CD4-positive, CD25-positive, alpha-beta regulatory T cell (primary cell): ENCODE measurements at regions not wholly inside any gene's neighbourhood (a gene's known extent, or its start where the extent isn't known, plus 50 kb on each side); places are given as distances from the start of the nearest gene placed in this dataset.

Experiments
- ATAC-seq, 2 donors: fragments of 150-1000 bp; cut with Tn5 transposase; one replicate each; pipeline ENCODE4 v1.10.0; 2021; ENCODE audit warnings: low read depth in 2 of 2, moderate number of reproducible peaks in 2 of 2, moderate library complexity in 1 of 2
- DNase-seq, 3 donors: peaks; one replicate each; pipeline versions ENCODE4 v3.0.0 to v3.0.0-alpha.2; 2012 to 2022; ENCODE audit warnings: mixed read lengths in 1 of 3
- H3K27ac ChIP-seq: one replicate; pipeline ENCODE4 v1.7.0; 2013; ENCODE audit warnings: mild to moderate bottlenecking, low read length; ENCODE audit not compliant: insufficient read depth, poor library complexity, severe bottlenecking
- H3K27me3 ChIP-seq: one replicate; pipeline ENCODE4 v1.7.0; 2013; ENCODE audit warnings: low read length; ENCODE audit not compliant: control insufficient read depth, insufficient read depth
- H3K36me3 ChIP-seq: one replicate; pipeline ENCODE4 v1.7.0; 2013; ENCODE audit warnings: mild to moderate bottlenecking, low read length, moderate library complexity; ENCODE audit not compliant: control insufficient read depth, insufficient read depth
- H3K4me1 ChIP-seq: 2 replicates; pipeline ENCODE4 v1.7.0; 2013; ENCODE audit warnings: mild to moderate bottlenecking, low read length; ENCODE audit not compliant: insufficient read depth, control insufficient read depth, poor library complexity, severe bottlenecking
- H3K4me3 ChIP-seq: one replicate; pipeline ENCODE4 v1.7.0; 2013; ENCODE audit warnings: low read depth, mild to moderate bottlenecking, low read length, moderate library complexity
- H3K9me3 ChIP-seq, 2 experiments: 1 replicate in 1 of 2; 2 replicates in 1 of 2; pipeline ENCODE4 v1.7.0; 2013; ENCODE audit warnings: low read length in 2 of 2, mild to moderate bottlenecking in 1 of 2, moderate library complexity in 1 of 2; ENCODE audit not compliant: control insufficient read depth in 2 of 2
- H3K27ac Mint-ChIP-seq, 3 donors: one replicate each; pipeline ENCODE4 v1.8.0; 2020 to 2022; ENCODE audit warnings: mild to moderate bottlenecking in 3 of 3, mixed read lengths in 3 of 3, moderate library complexity in 2 of 3
- H3K27me3 Mint-ChIP-seq: one replicate; pipeline ENCODE4 v1.8.0; 2022; ENCODE audit warnings: mild to moderate bottlenecking, mixed read lengths
- H3K36me3 Mint-ChIP-seq: one replicate; pipeline ENCODE4 v1.8.0; 2020; ENCODE audit warnings: mixed read lengths
- H3K4me1 Mint-ChIP-seq, 4 donors: one replicate each; pipeline ENCODE4 v1.8.0; 2020 to 2022; ENCODE audit warnings: mixed read lengths in 4 of 4, mild to moderate bottlenecking in 1 of 4
- H3K4me3 Mint-ChIP-seq, 4 donors: one replicate each; pipeline ENCODE4 v1.8.0; 2020 to 2022; ENCODE audit warnings: mild to moderate bottlenecking in 4 of 4, mixed read lengths in 4 of 4, moderate library complexity in 3 of 4
- H3K9me3 Mint-ChIP-seq, 7 donors: one replicate each; pipeline ENCODE4 v1.8.0; 2020 to 2022; ENCODE audit warnings: mixed read lengths in 7 of 7, mild to moderate bottlenecking in 3 of 7, moderate library complexity in 2 of 7

GRCh38 chr6:106844930-106845329 is 129.6 kb downstream of the CD24 start:
- Mint-ChIP-seq H3K4me1 (no peaks in the 10 kb centered on the region), H3K9me3 (peaks cover 0 to 2% (median 0%) of the 10 kb centered on the region in 7 donors), H3K27me3 (peaks cover 52% of the 10 kb centered on the region), H3K4me3 (no peak overlapping the region), H3K36me3 (no peaks in the 10 kb centered on the region), H3K27ac (no peak overlapping the region)
- no peak for ATAC-seq
- Histone ChIP-seq H3K9me3 (no peaks in the 10 kb centered on the region), H3K36me3 (no peaks in the 10 kb centered on the region), H3K4me1 (no peaks in the 10 kb centered on the region), H3K27ac (no peak overlapping the region), H3K27me3 (peaks cover 3% of the 10 kb centered on the region), H3K4me3 (no peak overlapping the region)
- no peak for DNase-seq

DNA sequence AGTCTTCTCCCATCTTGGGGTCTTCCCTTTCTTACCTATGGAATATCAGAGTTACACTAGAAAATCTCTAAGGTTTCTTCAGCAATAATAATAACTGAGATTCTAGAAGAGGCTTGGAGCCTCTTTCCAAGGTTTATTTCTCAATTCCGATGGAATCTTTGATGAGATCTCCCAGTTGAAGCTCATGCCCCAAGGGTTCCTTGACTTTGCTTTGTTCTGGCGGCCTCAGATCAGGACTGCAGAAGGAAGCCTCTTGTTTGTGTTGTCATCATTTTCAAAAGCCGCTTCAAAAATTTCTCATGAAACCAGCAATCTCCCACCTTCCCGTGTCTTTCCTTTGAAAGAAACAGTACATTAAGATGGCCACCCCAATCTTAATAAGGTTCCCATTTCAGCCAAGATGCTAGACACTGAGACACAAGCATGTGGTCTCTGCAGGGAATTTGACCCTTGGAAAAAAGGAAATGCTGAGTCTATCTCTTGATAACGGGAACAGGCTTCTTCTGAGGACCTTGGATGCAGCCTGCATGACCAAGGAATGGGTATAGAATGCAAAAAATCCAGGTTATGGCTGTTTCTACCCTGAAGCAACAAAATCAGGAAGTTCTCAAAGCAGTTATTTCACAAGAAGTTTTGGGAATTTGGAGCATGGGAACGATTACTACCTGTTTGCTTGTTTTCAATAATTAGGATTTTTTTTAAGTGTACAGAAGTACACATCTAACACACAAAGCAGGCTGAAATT is 141.6 kb downstream of the CD24 start:
- Mint-ChIP-seq H3K36me3 (no peaks in the 10 kb centered on the region), H3K4me3 (no peak overlapping the region), H3K27me3 (peaks cover 38% of the 10 kb centered on the region), H3K9me3 (peaks cover 0 to 2% (median 0%) of the 10 kb centered on the region in 7 donors), H3K4me1 (no peaks in the 10 kb centered on the region), H3K27ac (no peak overlapping the region)
- Histone ChIP-seq H3K27ac (no peak overlapping the region), H3K4me1 (no peaks in the 10 kb centered on the region), H3K27me3 (peaks cover 6% of the 10 kb centered on the region), H3K36me3 (no peaks in the 10 kb centered on the region), H3K4me3 (no peak overlapping the region), H3K9me3 (no peaks in the 10 kb centered on the region)
- DNase-seq (no peak), ATAC-seq (no peak)

GRCh38 chr6:106830930-106831329 is 143.6 kb downstream of the CD24 start:
- Mint-ChIP-seq H3K9me3 (peaks cover 0 to 3% (median 0%) of the 10 kb centered on the region in 7 donors), H3K27me3 (peaks cover 28% of the 10 kb centered on the region), H3K4me3 (no peak overlapping the region), H3K4me1 (no peaks in the 10 kb centered on the region), H3K36me3 (no peaks in the 10 kb centered on the region), H3K27ac (no peak overlapping the region)
- no peaks in the 10 kb centered on the region for H3K4me1 ChIP-seq
- no peak overlapping the region for H3K27ac ChIP-seq
- no peaks in the 10 kb centered on the region for H3K9me3 ChIP-seq
- H3K27me3 ChIP-seq: peaks cover 3% of the 10 kb centered on the region
- no peak overlapping the region for H3K4me3 ChIP-seq
- no peaks in the 10 kb centered on the region for H3K36me3 ChIP-seq
- no peak for DNase-seq
- no peak for ATAC-seq

DNA sequence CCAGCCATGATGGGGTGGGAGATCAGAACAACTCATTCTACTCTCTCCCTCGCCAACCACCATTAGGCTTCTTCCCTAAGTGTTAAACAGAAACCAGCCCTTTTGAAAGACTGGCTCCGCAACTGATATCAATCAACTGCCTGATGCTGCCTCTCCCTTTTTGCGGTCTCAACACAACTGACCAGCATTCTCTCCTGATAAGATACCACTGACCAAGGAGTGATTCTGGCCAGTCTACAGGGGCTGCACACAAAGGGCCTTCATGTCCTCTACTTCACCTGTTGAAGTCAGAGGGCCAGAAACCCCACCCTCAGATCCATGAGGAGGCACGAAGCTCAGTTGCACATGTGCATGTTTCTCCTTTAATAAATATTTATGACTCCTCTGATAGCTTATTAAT is 145.1 kb downstream of the CD24 start:
- H3K4me3 Mint-ChIP-seq: no peak overlapping the region
- Histone ChIP-seq H3K9me3 (no peaks in the 10 kb centered on the region), H3K27ac (no peak overlapping the region), H3K36me3 (no peaks in the 10 kb centered on the region), H3K4me1 (no peaks in the 10 kb centered on the region), H3K27me3 (peaks cover 3% of the 10 kb centered on the region), H3K4me3 (no peak overlapping the region)
- DNase-seq: no peak
- H3K4me1 Mint-ChIP-seq: no peaks in the 10 kb centered on the region
- H3K9me3 Mint-ChIP-seq: peaks cover 0 to 3% (median 0%) of the 10 kb centered on the region in 7 donors
- H3K36me3 Mint-ChIP-seq: no peaks in the 10 kb centered on the region
- H3K27ac Mint-ChIP-seq: no peak overlapping the region
- peaks cover 17% of the 10 kb centered on the region for H3K27me3 Mint-ChIP-seq
- ATAC-seq: no peak

DNA sequence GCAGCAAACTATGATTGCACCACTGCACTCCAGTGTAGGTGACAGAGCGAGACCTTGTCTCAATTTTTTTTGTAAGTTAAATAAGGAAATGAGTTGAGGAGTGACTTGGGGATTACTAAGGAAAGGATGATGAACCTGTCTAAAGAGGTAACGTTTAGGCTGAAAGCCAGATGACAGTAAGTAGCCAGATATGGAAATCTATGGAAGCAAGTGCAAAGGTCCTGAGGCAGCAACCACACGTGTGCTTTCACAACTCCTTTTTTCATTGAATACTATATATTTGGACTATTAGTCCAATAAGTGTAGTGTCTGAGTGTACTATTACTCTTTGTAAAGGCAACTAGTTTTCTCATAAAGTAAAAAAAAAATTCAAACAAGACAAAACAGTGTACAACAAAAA is 147.4 kb downstream of the CD24 start:
- Mint-ChIP-seq H3K4me3 (no peak overlapping the region), H3K27me3 (peaks cover 17% of the 10 kb centered on the region), H3K36me3 (no peaks in the 10 kb centered on the region), H3K27ac (no peak overlapping the region), H3K9me3 (peaks cover 0 to 3% (median 0%) of the 10 kb centered on the region in 7 donors), H3K4me1 (no peaks in the 10 kb centered on the region)
- no peaks in the 10 kb centered on the region for H3K9me3 ChIP-seq
- no peaks in the 10 kb centered on the region for H3K27me3 ChIP-seq
- H3K4me3 ChIP-seq: no peak overlapping the region
- H3K36me3 ChIP-seq: no peaks in the 10 kb centered on the region
- ATAC-seq (no peak), DNase-seq (no peak)
- H3K4me1 ChIP-seq: no peaks in the 10 kb centered on the region
- H3K27ac ChIP-seq: no peak overlapping the region

DNA sequence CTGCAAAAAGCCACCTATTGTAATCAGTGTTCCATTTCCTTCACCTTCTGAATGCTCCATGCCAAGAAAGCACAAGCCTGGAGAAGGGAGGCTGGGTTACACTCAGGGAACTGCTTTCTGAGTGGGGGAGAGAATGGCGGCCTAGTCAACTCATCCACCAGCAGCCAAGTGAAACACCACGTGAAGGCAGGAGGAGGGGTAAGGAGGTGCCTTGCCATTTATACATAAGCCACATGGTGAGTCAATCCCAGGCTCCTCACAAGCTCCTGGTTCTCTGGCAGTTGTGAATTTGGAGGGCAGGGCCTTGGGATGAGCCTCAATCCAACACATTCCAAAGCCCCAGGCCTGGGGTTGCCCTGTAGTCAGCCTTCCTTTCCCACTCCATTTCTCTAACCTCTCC is 149.4 kb downstream of the CD24 start:
- Histone ChIP-seq H3K27me3 (no peaks in the 10 kb centered on the region), H3K27ac (no peak overlapping the region), H3K4me1 (no peaks in the 10 kb centered on the region), H3K9me3 (no peaks in the 10 kb centered on the region), H3K36me3 (no peaks in the 10 kb centered on the region), H3K4me3 (no peak overlapping the region)
- peaks cover 17% of the 10 kb centered on the region for H3K27me3 Mint-ChIP-seq
- no peaks in the 10 kb centered on the region for H3K4me1 Mint-ChIP-seq
- ATAC-seq (no peak), DNase-seq (no peak)
- no peak overlapping the region for H3K4me3 Mint-ChIP-seq
- no peak overlapping the region for H3K27ac Mint-ChIP-seq
- H3K36me3 Mint-ChIP-seq: no peaks in the 10 kb centered on the region
- H3K9me3 Mint-ChIP-seq: peaks cover 0 to 3% (median 0%) of the 10 kb centered on the region in 7 donors

- H3K36me3 ChIP-seq: no peaks in the 10 kb centered on the region
- H3K9me3 Mint-ChIP-seq: peaks cover 0 to 3% (median 0%) of the 10 kb centered on the region in 7 donors
- H3K36me3 Mint-ChIP-seq: no peaks in the 10 kb centered on the region
- no peak overlapping the region for H3K27ac Mint-ChIP-seq
- H3K4me1 ChIP-seq: no peaks in the 10 kb centered on the region
- H3K9me3 ChIP-seq: no peaks in the 10 kb centered on the region
- no peak overlapping the region for H3K4me3 ChIP-seq
- H3K27ac ChIP-seq: no peak overlapping the region
- ATAC-seq: no peak
- no peaks in the 10 kb centered on the region for H3K4me1 Mint-ChIP-seq
- peaks cover 10% of the 10 kb centered on the region for H3K27me3 Mint-ChIP-seq
- no peak for DNase-seq
- H3K4me3 Mint-ChIP-seq: no peak overlapping the region
- H3K27me3 ChIP-seq: no peaks in the 10 kb centered on the region
Observed at GRCh38 chr6:106823732-106824351, 150.7 kb downstream of the CD24 start.

DNA sequence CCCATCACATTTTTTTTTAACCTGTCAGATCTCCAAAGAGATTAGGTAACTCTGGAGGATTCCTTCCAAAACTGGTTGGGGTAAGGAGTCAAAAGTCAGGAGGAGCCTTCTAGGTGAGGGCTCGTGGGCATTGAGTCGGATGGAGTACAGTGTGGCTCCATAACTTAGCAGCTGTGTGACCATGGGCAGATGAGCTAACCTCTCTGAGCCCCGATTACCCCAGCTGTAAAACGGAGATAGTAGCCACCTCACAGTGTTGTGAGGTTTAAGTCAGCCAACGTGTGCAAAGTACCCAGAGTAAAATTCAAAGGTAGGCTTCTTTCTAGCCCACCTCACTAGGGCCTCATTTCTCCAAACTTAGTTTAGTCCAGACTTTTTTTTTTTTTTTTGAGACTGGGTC is 151.5 kb downstream of the CD24 start:
- Mint-ChIP-seq H3K27ac (no peak overlapping the region), H3K4me3 (no peak overlapping the region), H3K27me3 (peaks cover 4% of the 10 kb centered on the region), H3K36me3 (no peaks in the 10 kb centered on the region), H3K9me3 (peaks cover 0 to 3% (median 0%) of the 10 kb centered on the region in 7 donors), H3K4me1 (no peaks in the 10 kb centered on the region)
- no peak for ATAC-seq
- no peak overlapping the region for H3K27ac ChIP-seq
- no peaks in the 10 kb centered on the region for H3K36me3 ChIP-seq
- no peak overlapping the region for H3K4me3 ChIP-seq
- DNase-seq: no peak
- no peaks in the 10 kb centered on the region for H3K4me1 ChIP-seq
- H3K27me3 ChIP-seq: no peaks in the 10 kb centered on the region
- no peaks in the 10 kb centered on the region for H3K9me3 ChIP-seq
